ENCODE measurements at regions not wholly inside any gene's neighbourhood (a gene's known extent, or its start where the extent isn't known, plus 50 kb on each side); places are given as distances from the start of the nearest gene placed in this dataset.

GRCh38 chr5:35476036-35476435 is 141.6 kb upstream of the SPEF2 start:
- ChIA-PET CTCF (no interaction called here), POLR2A (no interaction called here)
- Mint-ChIP-seq H3K36me3 (ENCODE audit: low read depth) (no peaks in the 10 kb centered on the region), H3K27ac (no peak overlapping the region), H3K4me3 (no peak overlapping the region), H3K27me3 (no peaks in the 10 kb centered on the region), H3K4me1 (peaks cover 5% of the 10 kb centered on the region), H3K9me3 (peaks cover 3% of the 10 kb centered on the region)
- TF ChIP-seq CTCF (IDR thresholded peaks at IDR 0.05), result no peak
- DNase-seq (no peak), ATAC-seq (ENCODE audit: low read depth) (no peak)
- intact Hi-C loops (cut with micrococcal nuclease), result no loop called here

DNA sequence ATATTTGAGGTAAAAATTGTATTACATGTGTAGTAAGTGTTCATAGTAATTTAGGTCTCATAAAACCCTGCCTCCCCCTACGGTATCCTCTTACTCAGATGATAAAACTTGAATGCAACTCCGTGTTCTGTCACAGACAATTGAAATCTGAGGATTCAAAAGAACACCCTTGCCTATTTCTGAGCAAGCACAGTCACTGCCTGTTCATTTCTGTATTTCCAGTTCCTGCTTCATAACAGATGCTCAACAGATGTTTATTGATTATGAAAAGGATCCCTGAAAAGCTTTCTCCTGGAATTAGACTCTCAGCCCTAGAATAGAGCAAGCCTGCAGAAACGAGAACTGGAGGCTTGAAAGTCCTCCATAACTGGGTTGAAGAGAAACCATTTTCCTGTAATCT is 144.1 kb upstream of the SPEF2 start:
- CTCF ChIA-PET, result no interaction called here
- Mint-ChIP-seq H3K27ac (no peak overlapping the region), H3K9me3 (no peaks in the 10 kb centered on the region), H3K36me3 (ENCODE audit: low read depth) (no peaks in the 10 kb centered on the region), H3K4me3 (no peak overlapping the region), H3K27me3 (no peaks in the 10 kb centered on the region), H3K4me1 (no peaks in the 10 kb centered on the region)
- ATAC-seq (ENCODE audit: low read depth) (no peak), DNase-seq (no peak)
- no peak for TF ChIP-seq CTCF (IDR thresholded peaks at IDR 0.05)
- intact Hi-C loops (cut with micrococcal nuclease), result no loop called here
- POLR2A ChIA-PET, result no interaction called here

DNA sequence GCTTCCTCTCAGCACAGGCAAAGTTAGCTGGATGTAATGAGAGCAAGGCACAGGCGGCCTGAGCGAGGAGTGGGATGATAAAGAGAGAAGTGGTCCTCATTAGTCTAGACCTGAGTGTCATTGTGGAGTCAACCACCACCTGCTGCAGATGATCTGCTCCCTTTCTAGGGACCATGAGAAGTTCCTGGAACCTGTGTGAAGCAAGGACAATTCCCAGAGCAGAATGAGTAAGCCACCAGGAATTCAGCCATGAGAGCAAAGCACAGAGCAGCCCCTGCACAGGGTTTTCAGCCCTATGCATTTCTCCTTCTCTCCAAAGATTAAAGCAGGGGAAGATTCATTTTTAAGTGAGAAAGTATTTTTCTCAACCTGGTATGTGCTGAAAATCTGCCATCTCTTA is 146.8 kb upstream of the SPEF2 start:
- no peaks in the 10 kb centered on the region for H3K27me3 Mint-ChIP-seq
- H3K36me3 Mint-ChIP-seq (ENCODE audit: low read depth), result no peaks in the 10 kb centered on the region
- POLR2A ChIA-PET, result no interaction called here
- H3K4me3 Mint-ChIP-seq, result no peak overlapping the region
- no peaks in the 10 kb centered on the region for H3K9me3 Mint-ChIP-seq
- no peak overlapping the region for H3K27ac Mint-ChIP-seq
- no peak for ATAC-seq (ENCODE audit: low read depth)
- CTCF ChIA-PET, result no interaction called here
- DNase-seq, result no peak
- intact Hi-C loops (cut with micrococcal nuclease), result no loop called here
- no peaks in the 10 kb centered on the region for H3K4me1 Mint-ChIP-seq
- TF ChIP-seq CTCF (IDR thresholded peaks at IDR 0.05), result no peak

DNA sequence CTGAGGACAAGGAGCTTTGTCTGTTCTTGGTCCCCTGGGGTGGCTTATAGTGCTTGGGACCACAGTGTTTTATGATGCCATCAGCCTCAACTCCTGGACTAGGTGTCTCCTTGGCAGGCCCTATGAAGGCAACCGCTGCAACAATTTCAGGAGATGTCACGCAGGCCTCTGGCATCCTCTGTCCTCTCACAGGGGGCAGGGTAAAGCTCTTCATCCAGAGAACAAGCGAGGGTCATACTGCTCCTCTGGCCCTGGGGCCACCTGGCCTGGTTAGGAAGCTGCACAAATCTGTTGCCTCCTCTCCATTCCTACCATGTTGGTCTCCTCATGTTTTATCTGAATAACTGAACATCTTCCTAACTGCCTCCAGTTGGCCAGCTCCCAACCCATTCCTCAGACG is 148.9 kb upstream of the SPEF2 start:
- POLR2A ChIA-PET, result no interaction called here
- Mint-ChIP-seq H3K27me3 (no peaks in the 10 kb centered on the region), H3K4me1 (no peaks in the 10 kb centered on the region), H3K4me3 (no peak overlapping the region), H3K36me3 (ENCODE audit: low read depth) (no peaks in the 10 kb centered on the region), H3K27ac (no peak overlapping the region), H3K9me3 (no peaks in the 10 kb centered on the region)
- no peak for TF ChIP-seq CTCF (IDR thresholded peaks at IDR 0.05)
- no peak for DNase-seq
- ATAC-seq (ENCODE audit: low read depth), result no peak
- CTCF ChIA-PET, result no interaction called here
- intact Hi-C loops (cut with micrococcal nuclease), result no loop called here

GRCh38 chr5:35466746-35467145 is 150.9 kb upstream of the SPEF2 start:
- no peak for TF ChIP-seq CTCF (IDR thresholded peaks at IDR 0.05)
- Mint-ChIP-seq H3K4me1 (no peaks in the 10 kb centered on the region), H3K27me3 (no peaks in the 10 kb centered on the region), H3K9me3 (no peaks in the 10 kb centered on the region), H3K36me3 (ENCODE audit: low read depth) (no peaks in the 10 kb centered on the region), H3K27ac (no peak overlapping the region), H3K4me3 (no peak overlapping the region)
- CTCF ChIA-PET, result no interaction called here
- intact Hi-C loops (cut with micrococcal nuclease), result no loop called here
- DNase-seq, result no peak
- POLR2A ChIA-PET, result no interaction called here
- no peak for ATAC-seq (ENCODE audit: low read depth)

Data from activated B cell treated with CpG ODN at 0.5 μM for 24 hours (primary cell).